HG03442 (cell line): ENCODE measurements at regions not wholly inside any gene's neighbourhood (a gene's known extent, or its start where the extent isn't known, plus 50 kb on each side); places are given as distances from the start of the nearest gene placed in this dataset.

Experiments
- ATAC-seq: cut with Tn5 transposase; IDR thresholded peaks from one replicate; pipeline ENCODE4 v1.9.1; 2021; ENCODE audit warnings: mild to moderate bottlenecking, moderate library complexity; ENCODE audit not compliant: unreplicated experiment

DNA sequence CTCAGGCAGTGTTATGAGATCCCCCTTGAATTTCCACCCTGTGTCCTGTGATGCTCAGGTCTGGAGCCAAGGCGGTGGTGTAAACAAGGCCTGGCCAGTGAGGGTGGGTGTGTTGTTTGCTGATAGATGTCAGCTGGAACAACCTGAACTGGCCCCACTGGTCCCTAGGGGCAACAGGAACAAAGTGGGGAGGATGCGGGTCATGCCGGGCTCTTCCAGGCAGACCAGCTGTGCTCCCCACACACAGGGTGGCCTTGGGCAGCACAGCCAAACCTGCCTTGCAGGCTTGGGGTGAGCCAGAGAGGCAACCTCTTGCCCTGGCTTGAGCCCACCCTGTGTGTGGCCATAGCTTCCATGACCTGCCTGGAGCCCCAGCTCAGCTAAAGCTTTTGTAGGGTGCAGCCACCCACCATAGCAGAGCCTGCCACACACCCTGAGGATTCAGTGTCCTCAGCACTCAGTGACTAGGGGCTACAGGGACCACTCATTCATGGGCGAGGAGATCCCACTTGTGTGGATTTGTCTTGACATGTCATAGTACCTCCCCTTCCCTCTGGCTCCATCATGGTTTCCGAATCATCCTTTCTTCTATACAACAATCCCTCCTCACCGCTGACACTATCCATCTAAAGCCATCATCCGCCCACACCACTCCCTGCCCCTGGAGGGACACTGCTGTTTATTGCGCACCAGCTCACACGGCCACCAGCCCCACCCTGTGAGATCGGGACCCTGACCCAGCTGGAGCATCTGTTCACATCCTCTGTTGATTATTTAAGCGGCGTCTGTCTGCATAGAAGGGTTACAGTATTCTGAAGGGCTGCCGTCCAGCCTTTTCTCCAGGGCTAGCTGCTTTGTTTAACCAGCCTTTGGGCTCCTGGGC, 268.8 kb downstream of the CYP26B1 start:
- ATAC-seq: no peak

- ATAC-seq: no peak
Observed at GRCh38 chr2:71877636-71878035, 270.0 kb downstream of the CYP26B1 start.

DNA sequence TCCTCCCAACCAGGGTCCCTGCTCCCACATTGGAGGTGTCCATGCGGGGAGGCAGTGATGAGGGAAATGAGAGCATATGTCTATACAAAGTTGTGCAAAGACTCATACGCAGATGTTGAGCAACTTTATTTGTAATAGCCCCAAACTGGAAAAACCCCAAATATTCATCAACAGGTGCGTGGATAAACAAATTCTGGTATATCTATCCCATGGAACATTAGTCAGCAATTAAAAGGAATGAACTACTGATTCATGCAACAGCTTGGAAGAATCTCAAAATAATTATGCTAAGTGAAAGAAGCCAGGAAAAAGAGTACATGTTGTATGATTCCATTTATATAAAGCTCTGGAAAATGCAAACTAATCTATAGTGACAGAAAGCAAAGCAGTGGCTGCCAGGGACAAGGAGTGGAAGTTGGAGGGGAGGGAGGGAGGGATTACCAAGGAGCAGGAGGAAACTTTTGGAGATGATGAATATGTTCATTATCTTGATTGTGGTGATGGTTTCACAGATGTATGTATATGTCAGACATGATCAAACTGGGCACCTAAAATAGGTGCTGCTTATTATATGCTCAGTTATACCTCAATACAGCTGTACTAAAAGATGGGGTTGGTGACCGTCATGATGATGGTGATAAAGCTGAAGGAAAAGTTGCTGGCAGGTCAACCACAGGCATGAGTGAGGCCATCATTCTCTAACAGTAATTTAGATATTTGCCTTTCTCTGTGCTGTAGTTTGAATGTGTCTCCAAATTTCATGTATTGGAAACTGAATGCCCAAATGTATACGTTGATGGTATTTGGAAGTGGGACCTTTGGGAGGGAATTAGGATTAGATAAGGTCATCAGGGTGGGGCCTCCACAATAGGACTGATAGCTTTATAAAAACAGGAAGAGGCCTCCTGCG, 270.9 kb downstream of the CYP26B1 start:
- ATAC-seq: no peak

- ATAC-seq: no peak
Observed at GRCh38 chr2:71872466-71873051, 275.1 kb downstream of the CYP26B1 start.

DNA sequence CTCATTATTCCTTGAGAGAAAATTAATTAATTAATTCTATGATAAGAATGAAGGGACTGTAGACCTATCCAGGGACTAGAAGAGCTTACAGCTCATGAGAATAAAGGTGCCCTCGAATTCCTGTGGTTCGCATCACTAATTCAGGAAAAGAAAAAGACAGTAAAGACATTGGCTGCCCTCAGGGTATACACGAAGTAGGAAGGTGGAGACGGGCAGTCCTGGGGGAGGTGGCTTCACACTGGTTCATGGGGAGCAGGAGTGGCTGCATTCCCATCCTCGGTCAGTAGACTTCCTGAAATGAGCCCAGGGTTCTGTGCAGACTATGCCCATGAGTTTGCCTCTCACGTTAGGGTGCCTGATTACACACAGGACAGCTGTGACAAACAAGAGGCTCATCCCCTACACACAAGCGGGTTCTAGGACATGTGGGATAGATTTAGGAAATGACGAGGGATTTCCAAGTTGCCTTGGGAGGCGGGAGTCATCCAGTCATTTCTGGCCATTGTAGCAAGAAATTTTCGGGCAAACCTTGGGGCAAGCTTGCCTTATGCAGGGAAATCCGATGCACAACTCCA, 282.2 kb downstream of the CYP26B1 start:
- no peak for ATAC-seq

GRCh38 chr2:71864085-71864484, 283.6 kb downstream of the CYP26B1 start:
- no peak for ATAC-seq

DNA sequence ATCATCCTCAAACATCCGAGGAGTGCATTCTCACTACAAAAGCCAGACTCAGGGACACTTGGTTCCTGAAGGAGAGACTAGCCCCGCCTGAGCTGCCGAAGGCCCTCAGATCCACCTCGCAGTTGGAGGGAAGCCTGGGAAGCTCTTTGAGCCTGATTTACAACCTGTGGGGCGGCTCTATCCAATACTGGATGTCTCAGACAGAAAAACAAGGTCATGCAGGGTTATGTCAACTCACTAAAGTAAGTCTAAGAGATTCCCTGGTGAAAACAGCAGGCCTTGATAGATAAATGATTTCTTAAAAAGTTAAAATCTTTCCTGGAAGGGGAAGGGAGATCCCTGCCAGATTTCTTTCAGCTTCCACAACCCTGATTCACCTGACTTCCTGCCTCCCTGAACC, 284.3 kb downstream of the CYP26B1 start:
- no peak for ATAC-seq

GRCh38 chr2:71862921-71863320, 284.7 kb downstream of the CYP26B1 start:
- no peak for ATAC-seq

- no peak for ATAC-seq
Observed at GRCh38 chr2:71861186-71862160, 286.2 kb downstream of the CYP26B1 start.

- no peak for ATAC-seq
Observed at GRCh38 chr2:71860381-71860926, 287.2 kb downstream of the CYP26B1 start.

- ATAC-seq: no peak
Observed at GRCh38 chr2:71859211-71859847, 288.3 kb downstream of the CYP26B1 start.

- no peak for ATAC-seq
Observed at GRCh38 chr2:71858071-71858470, 289.6 kb downstream of the CYP26B1 start.

DNA sequence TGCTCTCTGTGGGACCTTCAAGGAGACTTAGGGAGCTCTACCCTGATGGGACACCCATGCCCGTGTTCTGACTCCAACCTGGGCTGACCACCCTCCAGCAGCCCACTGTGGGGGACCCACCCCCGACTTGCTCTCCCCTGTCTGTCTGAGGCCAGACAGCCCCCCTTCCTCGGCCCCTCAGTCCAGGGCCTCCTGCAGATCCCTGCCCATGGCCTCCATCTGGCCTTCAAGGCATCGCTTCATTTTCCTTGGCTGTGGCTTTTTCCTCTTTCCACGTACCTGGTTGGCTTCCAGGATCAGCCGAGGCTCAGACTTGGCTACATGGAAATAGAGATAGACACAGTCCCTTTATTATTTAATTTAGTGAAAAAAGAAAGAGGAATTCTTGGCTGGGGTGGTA, 290.0 kb downstream of the CYP26B1 start:
- ATAC-seq: no peak

DNA sequence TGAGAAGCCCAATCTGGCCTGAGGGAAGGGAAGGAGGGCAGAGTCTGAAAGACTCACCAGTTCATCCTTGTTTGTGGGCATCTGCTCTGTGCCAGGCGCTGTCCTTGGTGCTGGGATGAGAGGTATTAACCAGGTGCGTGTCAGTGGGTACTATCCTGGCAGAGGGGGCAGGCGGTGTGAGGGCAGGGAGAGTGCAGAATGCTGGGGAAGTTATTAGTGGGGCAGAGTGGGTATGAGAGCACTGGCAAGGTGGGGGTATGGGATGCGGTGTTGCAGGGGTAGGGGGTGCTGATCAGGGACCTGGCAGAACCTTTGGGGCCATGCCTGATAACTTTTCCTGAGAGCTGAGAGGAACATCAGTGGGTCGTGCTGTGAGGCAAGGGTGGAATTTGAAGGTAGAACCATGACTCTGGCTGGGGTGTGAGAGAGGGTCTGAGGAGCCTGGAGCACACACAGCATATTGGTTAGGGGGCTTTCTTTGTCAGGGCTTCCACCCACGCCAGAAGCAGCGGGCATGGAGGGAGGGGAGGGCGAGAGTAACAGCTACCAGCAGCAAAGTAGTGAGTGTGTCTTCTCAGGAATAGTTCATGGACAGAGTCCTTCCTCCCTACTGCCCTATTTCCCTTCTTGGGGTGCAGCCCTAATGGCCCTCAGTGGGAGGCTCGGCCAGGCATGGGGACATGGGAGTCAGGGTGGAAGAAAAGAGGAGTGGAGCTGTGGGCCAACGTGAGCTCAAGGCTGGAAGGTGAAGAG, 290.7 kb downstream of the CYP26B1 start:
- no peak for ATAC-seq

DNA sequence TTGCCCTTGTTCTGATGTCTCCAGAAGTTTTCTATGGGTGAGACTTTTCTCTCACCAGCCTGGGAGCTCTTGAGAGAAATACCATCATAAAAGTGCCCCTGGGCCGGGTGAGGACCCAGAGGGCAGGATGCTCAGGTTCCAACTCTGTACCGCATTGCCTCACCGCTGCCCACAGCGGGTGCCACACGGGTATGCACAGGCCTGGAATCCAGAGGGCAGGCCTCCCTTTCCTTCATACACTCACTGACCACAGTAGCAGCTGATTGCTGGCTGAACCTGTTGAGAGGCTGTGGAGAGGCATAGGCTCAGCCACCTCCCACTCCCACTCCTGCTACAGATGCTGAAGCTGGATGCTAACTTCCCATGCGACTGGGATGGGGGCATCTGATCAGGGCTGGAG, 293.8 kb downstream of the CYP26B1 start:
- ATAC-seq: no peak

DNA sequence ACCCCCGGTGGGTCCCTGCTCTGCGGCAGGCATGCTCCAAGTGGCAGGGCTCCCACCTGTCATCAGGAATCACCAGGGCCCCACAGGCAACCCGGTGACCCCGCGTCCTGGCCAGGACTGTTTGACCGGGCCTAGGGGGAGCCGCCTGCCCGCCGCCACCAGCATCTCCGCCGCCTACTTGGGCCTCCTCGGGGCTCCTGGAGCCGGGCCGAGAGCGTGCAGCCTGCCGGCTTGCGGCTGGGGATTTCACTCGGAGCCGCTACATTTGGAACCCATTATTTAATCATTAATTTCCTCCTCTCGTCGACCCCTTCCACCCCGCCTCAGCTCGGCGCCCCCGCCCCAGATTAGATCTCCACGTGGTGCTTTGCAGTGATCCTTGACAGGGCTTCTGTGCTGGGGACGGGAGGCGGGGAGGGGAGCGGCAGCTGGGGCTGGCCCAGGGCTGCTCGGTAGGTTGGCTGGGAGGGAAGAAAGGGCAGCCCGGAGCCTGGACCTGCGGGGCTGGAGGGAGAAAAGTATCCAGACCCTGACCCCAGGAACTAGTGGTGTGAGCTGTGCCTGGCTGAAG, 295.4 kb downstream of the CYP26B1 start:
- ATAC-seq: no peak

- ATAC-seq: no peak
Observed at GRCh38 chr2:71851094-71851750, 296.4 kb downstream of the CYP26B1 start.
